PC-3 (cell line): ENCODE measurements at regions not wholly inside any gene's neighbourhood (a gene's known extent, or its start where the extent isn't known, plus 50 kb on each side); places are given as distances from the start of the nearest gene placed in this dataset.

ENCODE experiments used
- ATAC-seq: fragments of 200-7000 bp; cut with Tn5 transposase; 2 replicates; pipeline ENCODE4 v1.9.1; 2020; ENCODE audit warnings: mild to moderate bottlenecking, moderate library complexity
- BruUV-seq: library from RNA; stranded (reverse); fragments of 400-500 nt; replicated peaks from 2 replicates; lab custom pipeline; 2021; lab: Mats Ljungman, UMichigan
- CTCF ChIA-PET: fragments of 300-600 bp; sonication (Branson Sonifier 250); formaldehyde crosslinking; loops from one replicate; lab custom pipeline; 2022; ENCODE audit warnings: antibody characterized with exemption; lab: Charles Lee
- POLR2A ChIA-PET: fragments of 300-600 bp; sonication (Branson Sonifier 250); formaldehyde crosslinking; loops from one replicate; lab custom pipeline; 2022; ENCODE audit warnings: antibody characterized with exemption; ENCODE audit not compliant: unreplicated experiment; lab: Charles Lee
- DNase-seq: peaks from one replicate; pipeline ENCODE4 v3.0.0-alpha.2; 2015
- H2AFZ ChIP-seq: fragments of 300-600 bp; sonication (generic); 2 replicates; pipeline ENCODE4 v1.6.0; 2016; ENCODE audit warnings: antibody characterized with exemption, low read length
- H3F3A ChIP-seq: fragments of 300-600 bp; sonication (generic); one replicate; pipeline ENCODE4 v1.6.0; 2017; ENCODE audit warnings: antibody characterized with exemption, low read length, control low read depth, mild to moderate bottlenecking; ENCODE audit not compliant: unreplicated experiment
- H3K27ac ChIP-seq: fragments of 300-600 bp; sonication (generic); 2 replicates; pipeline ENCODE4 v1.5.1; 2016; ENCODE audit warnings: mild to moderate bottlenecking, low read length
- H3K27me3 ChIP-seq: fragments of 300-600 bp; sonication (generic); 2 replicates; pipeline ENCODE4 v1.6.1; 2016; ENCODE audit warnings: low read length, mixed read lengths
- H3K36me3 ChIP-seq: fragments of 300-600 bp; sonication (generic); 2 replicates; pipeline ENCODE4 v1.6.1; 2016; ENCODE audit warnings: low read depth, mixed run types, low read length, mixed read lengths
- H3K4me1 ChIP-seq: fragments of 300-600 bp; sonication (generic); 2 replicates; pipeline ENCODE4 v1.5.1; 2016; ENCODE audit warnings: low read length; ENCODE audit not compliant: insufficient read depth
- H3K4me2 ChIP-seq: fragments of 300-600 bp; sonication (generic); 2 replicates; pipeline ENCODE4 v1.6.0; 2016; ENCODE audit warnings: low read length
- H3K4me3 ChIP-seq: fragments of 300-600 bp; sonication (generic); 2 replicates; pipeline ENCODE4 v1.5.1; 2016; ENCODE audit warnings: mild to moderate bottlenecking, low read length, mixed read lengths
- H3K79me2 ChIP-seq: fragments of 300-600 bp; sonication (generic); 2 replicates; pipeline ENCODE4 v1.6.1; 2017; ENCODE audit warnings: low read length, mixed read lengths
- H3K9ac ChIP-seq: fragments of 300-600 bp; sonication (generic); 2 replicates; pipeline ENCODE4 v1.6.0; 2016; ENCODE audit warnings: mild to moderate bottlenecking, low read length
- H3K9me2 ChIP-seq: fragments of 300-600 bp; sonication (generic); replicated peaks from 2 replicates; pipeline ENCODE4 v1.6.1; 2016; ENCODE audit warnings: mixed run types, low read length, mixed read lengths
- H3K9me3 ChIP-seq: fragments of 300-600 bp; sonication (generic); 2 replicates; pipeline ENCODE4 v1.6.1; 2016; ENCODE audit warnings: low read length, mixed read lengths
- H4K20me1 ChIP-seq: fragments of 300-600 bp; sonication (generic); 2 replicates; pipeline ENCODE4 v1.6.1; 2016; ENCODE audit warnings: low read length, mixed read lengths
- EZH2 ChIP-seq: fragments of 300-600 bp; sonication (generic); IDR thresholded peaks from one replicate; pipeline ENCODE4 v1.6.1; 2017; ENCODE audit warnings: antibody characterized with exemption, mild to moderate bottlenecking, low read length; ENCODE audit not compliant: unreplicated experiment
- EZH2phosphoT487 ChIP-seq: fragments of 300-600 bp; sonication (generic); IDR thresholded peaks from 2 replicates; pipeline ENCODE4 v1.6.1; 2018; ENCODE audit warnings: mild to moderate bottlenecking, antibody characterized with exemption, low read length, borderline replicate concordance
- intact Hi-C: fragments of 100-400 bp; cut with micrococcal nuclease; formaldehyde crosslinking; loops from 2 replicates; pipeline ENCODE4 v1.9.0; 2023
- TF ChIP-seq, protein P1 (sequence below): fragments of 300-600 bp; sonication (generic); conservative IDR thresholded peaks from 2 replicates; pipeline ENCODE4 v1.5.1; 2017; ENCODE audit warnings: antibody characterized with exemption, low read depth, mild to moderate bottlenecking, low read length

- H3K4me2 ChIP-seq = no peak overlapping the region
- no peaks in the 10 kb centered on the region for H3K79me2 ChIP-seq
- H3K27ac ChIP-seq = no peak overlapping the region
- CTCF ChIA-PET = no interaction called here
- H3K9ac ChIP-seq = no peak overlapping the region
- no peaks in the 10 kb centered on the region for H3K36me3 ChIP-seq
- POLR2A ChIA-PET = no interaction called here
- TF ChIP-seq EZH2 (no peak), EZH2phosphoT487 (no peak)
- TF ChIP-seq, protein P1, sequence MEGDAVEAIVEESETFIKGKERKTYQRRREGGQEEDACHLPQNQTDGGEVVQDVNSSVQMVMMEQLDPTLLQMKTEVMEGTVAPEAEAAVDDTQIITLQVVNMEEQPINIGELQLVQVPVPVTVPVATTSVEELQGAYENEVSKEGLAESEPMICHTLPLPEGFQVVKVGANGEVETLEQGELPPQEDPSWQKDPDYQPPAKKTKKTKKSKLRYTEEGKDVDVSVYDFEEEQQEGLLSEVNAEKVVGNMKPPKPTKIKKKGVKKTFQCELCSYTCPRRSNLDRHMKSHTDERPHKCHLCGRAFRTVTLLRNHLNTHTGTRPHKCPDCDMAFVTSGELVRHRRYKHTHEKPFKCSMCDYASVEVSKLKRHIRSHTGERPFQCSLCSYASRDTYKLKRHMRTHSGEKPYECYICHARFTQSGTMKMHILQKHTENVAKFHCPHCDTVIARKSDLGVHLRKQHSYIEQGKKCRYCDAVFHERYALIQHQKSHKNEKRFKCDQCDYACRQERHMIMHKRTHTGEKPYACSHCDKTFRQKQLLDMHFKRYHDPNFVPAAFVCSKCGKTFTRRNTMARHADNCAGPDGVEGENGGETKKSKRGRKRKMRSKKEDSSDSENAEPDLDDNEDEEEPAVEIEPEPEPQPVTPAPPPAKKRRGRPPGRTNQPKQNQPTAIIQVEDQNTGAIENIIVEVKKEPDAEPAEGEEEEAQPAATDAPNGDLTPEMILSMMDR = no peak
- intact Hi-C loops = no loop called here
- no TSS peak for BruUV-seq
- no peaks in the 10 kb centered on the region for H3K9me3 ChIP-seq
- no peak overlapping the region for H2AFZ ChIP-seq
- no peaks in the 10 kb centered on the region for H4K20me1 ChIP-seq
- no peak for ATAC-seq
- H3K27me3 ChIP-seq = no peaks in the 10 kb centered on the region
- DNase-seq = no peak
- no peaks in the 10 kb centered on the region for H3K4me1 ChIP-seq
- H3K9me2 ChIP-seq = no peaks in the 10 kb centered on the region
- no peak overlapping the region for H3K4me3 ChIP-seq
- no peaks in the 10 kb centered on the region for H3F3A ChIP-seq
Observed at GRCh38 chr12:84073401-84073800, 839.2 kb downstream of the SLC6A15 start.

- intact Hi-C loops = no loop called here
- ATAC-seq = no peak
- BruUV-seq = no TSS peak
- Histone ChIP-seq H3K9ac (no peak overlapping the region), H3K27me3 (no peaks in the 10 kb centered on the region), H4K20me1 (no peaks in the 10 kb centered on the region), H3K27ac (no peak overlapping the region), H3K79me2 (no peaks in the 10 kb centered on the region), H3K36me3 (no peaks in the 10 kb centered on the region), H3K9me3 (no peaks in the 10 kb centered on the region), H3K4me2 (no peak overlapping the region), H3K4me3 (no peak overlapping the region), H3F3A (no peaks in the 10 kb centered on the region), H3K4me1 (no peaks in the 10 kb centered on the region), H3K9me2 (no peaks in the 10 kb centered on the region), H2AFZ (no peak overlapping the region)
- DNase-seq = no peak
- TF ChIP-seq EZH2phosphoT487 = no peak
- TF ChIP-seq, protein P1 = no peak
- TF ChIP-seq EZH2 = no peak
- CTCF ChIA-PET = no interaction called here
- POLR2A ChIA-PET = no interaction called here
Observed at GRCh38 chr12:84072961-84073360, 839.6 kb downstream of the SLC6A15 start.

GRCh38 chr12:84070292-84070691 is 842.3 kb downstream of the SLC6A15 start:
- no peak for TF ChIP-seq EZH2phosphoT487
- no peak for TF ChIP-seq EZH2
- ChIA-PET CTCF (no interaction called here), POLR2A (no interaction called here)
- Histone ChIP-seq H3F3A (no peaks in the 10 kb centered on the region), H3K27me3 (no peaks in the 10 kb centered on the region), H3K9me3 (no peaks in the 10 kb centered on the region), H3K27ac (no peak overlapping the region), H3K4me2 (no peak overlapping the region), H2AFZ (no peak overlapping the region), H3K4me1 (no peaks in the 10 kb centered on the region), H4K20me1 (no peaks in the 10 kb centered on the region), H3K79me2 (no peaks in the 10 kb centered on the region), H3K9me2 (no peaks in the 10 kb centered on the region), H3K4me3 (no peak overlapping the region), H3K9ac (no peak overlapping the region), H3K36me3 (no peaks in the 10 kb centered on the region)
- ATAC-seq (no peak), DNase-seq (no peak)
- no TSS peak for BruUV-seq
- intact Hi-C loops = no loop called here
